Loucy (cell line): ENCODE measurements at regions not wholly inside any gene's neighbourhood (a gene's known extent, or its start where the extent isn't known, plus 50 kb on each side); places are given as distances from the start of the nearest gene placed in this dataset.

Experiments
- H2AFZ ChIP-seq: fragments of 200-600 bp; sonication (generic); 2 replicates; pipeline ENCODE4 v1.6.0; 2016; ENCODE audit warnings: antibody characterized with exemption, mild to moderate bottlenecking, low read length, moderate library complexity
- H3F3A ChIP-seq: fragments of 200-600 bp; 2 replicates; pipeline ENCODE4 v1.6.0; 2016; ENCODE audit warnings: antibody characterized with exemption, low read depth, mild to moderate bottlenecking
- H3K27me3 ChIP-seq: fragments of 200-600 bp; sonication (generic); 2 replicates; pipeline ENCODE4 v1.6.1; 2014; ENCODE audit warnings: low read length, mild to moderate bottlenecking; ENCODE audit not compliant: insufficient read depth, poor library complexity, severe bottlenecking
- H3K36me3 ChIP-seq: fragments of 200-600 bp; sonication (generic); 2 replicates; pipeline ENCODE4 v1.6.1; 2016; ENCODE audit warnings: low read length; ENCODE audit not compliant: insufficient read depth
- H3K4me1 ChIP-seq: fragments of 200-600 bp; sonication (generic); 2 replicates; pipeline ENCODE4 v1.5.1; 2014; ENCODE audit warnings: low read length, mild to moderate bottlenecking; ENCODE audit not compliant: insufficient read depth, poor library complexity, severe bottlenecking
- H3K4me2 ChIP-seq: fragments of 200-600 bp; sonication (generic); 2 replicates; pipeline ENCODE4 v1.6.0; 2014; ENCODE audit warnings: antibody characterized with exemption, low read length, low read depth, mild to moderate bottlenecking; ENCODE audit not compliant: poor library complexity, severe bottlenecking
- H3K4me3 ChIP-seq: fragments of 200-600 bp; sonication (generic); 2 replicates; pipeline ENCODE4 v1.5.1; 2014; ENCODE audit warnings: low read length, mild to moderate bottlenecking, mixed read lengths; ENCODE audit not compliant: poor library complexity, severe bottlenecking
- H3K79me2 ChIP-seq: fragments of 200-600 bp; sonication (generic); 2 replicates; pipeline ENCODE4 v1.6.1; 2014; ENCODE audit warnings: low read length; ENCODE audit not compliant: insufficient read depth
- H3K9ac ChIP-seq: fragments of 200-600 bp; sonication (generic); 2 replicates; pipeline ENCODE4 v1.6.0; 2014; ENCODE audit warnings: mild to moderate bottlenecking, low read depth, low read length, moderate library complexity; ENCODE audit not compliant: poor library complexity, severe bottlenecking
- H3K9me2 ChIP-seq: fragments of 200-600 bp; sonication (generic); replicated peaks from 2 replicates; pipeline ENCODE4 v1.6.1; 2016; ENCODE audit warnings: low read depth, low read length, mixed read lengths
- H3K9me3 ChIP-seq: fragments of 200-600 bp; sonication (generic); 2 replicates; pipeline ENCODE4 v1.6.1; 2014; ENCODE audit warnings: mild to moderate bottlenecking, antibody characterized with exemption, low read length, low read depth; ENCODE audit not compliant: insufficient read depth
- H4K20me1 ChIP-seq: fragments of 200-600 bp; sonication (generic); 2 replicates; pipeline ENCODE4 v1.6.0; 2014; ENCODE audit warnings: antibody characterized with exemption, low read length, mild to moderate bottlenecking; ENCODE audit not compliant: insufficient read depth, poor library complexity, severe bottlenecking
- EZH2phosphoT487 ChIP-seq: fragments of 200-600 bp; IDR thresholded peaks from 2 replicates; pipeline ENCODE4 v1.6.1; 2018; ENCODE audit warnings: antibody characterized with exemption, mild to moderate bottlenecking, moderate library complexity, borderline replicate concordance
- TF ChIP-seq, protein P1 (sequence below): fragments of 200-600 bp; sonication (generic); conservative IDR thresholded peaks from 2 replicates; pipeline ENCODE4 v1.5.1; 2014; ENCODE audit warnings: mild to moderate bottlenecking, antibody characterized with exemption, low read length

GRCh38 chr12:46531804-46532203 is 159.2 kb upstream of the SLC38A2 start:
- H3K9me2 ChIP-seq, result no peaks in the 10 kb centered on the region
- no peak overlapping the region for H2AFZ ChIP-seq
- H3K27me3 ChIP-seq, result no peaks in the 10 kb centered on the region
- H3K9me3 ChIP-seq, result peaks cover 14% of the 10 kb centered on the region; the same call in 1 of the 2 replicates
- TF ChIP-seq, protein P1, sequence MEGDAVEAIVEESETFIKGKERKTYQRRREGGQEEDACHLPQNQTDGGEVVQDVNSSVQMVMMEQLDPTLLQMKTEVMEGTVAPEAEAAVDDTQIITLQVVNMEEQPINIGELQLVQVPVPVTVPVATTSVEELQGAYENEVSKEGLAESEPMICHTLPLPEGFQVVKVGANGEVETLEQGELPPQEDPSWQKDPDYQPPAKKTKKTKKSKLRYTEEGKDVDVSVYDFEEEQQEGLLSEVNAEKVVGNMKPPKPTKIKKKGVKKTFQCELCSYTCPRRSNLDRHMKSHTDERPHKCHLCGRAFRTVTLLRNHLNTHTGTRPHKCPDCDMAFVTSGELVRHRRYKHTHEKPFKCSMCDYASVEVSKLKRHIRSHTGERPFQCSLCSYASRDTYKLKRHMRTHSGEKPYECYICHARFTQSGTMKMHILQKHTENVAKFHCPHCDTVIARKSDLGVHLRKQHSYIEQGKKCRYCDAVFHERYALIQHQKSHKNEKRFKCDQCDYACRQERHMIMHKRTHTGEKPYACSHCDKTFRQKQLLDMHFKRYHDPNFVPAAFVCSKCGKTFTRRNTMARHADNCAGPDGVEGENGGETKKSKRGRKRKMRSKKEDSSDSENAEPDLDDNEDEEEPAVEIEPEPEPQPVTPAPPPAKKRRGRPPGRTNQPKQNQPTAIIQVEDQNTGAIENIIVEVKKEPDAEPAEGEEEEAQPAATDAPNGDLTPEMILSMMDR, result no peak
- no peak for TF ChIP-seq EZH2phosphoT487
- H3K36me3 ChIP-seq, result no peaks in the 10 kb centered on the region
- no peak overlapping the region for H3K4me2 ChIP-seq
- no peaks in the 10 kb centered on the region for H3K79me2 ChIP-seq
- no peaks in the 10 kb centered on the region for H4K20me1 ChIP-seq
- H3K9ac ChIP-seq, result no peak overlapping the region
- H3K4me3 ChIP-seq, result no peak overlapping the region
- H3F3A ChIP-seq, result no peaks in the 10 kb centered on the region
- peaks cover 19% of the 10 kb centered on the region for H3K4me1 ChIP-seq

- Histone ChIP-seq H4K20me1 (no peaks in the 10 kb centered on the region), H3K4me2 (no peak overlapping the region), H3F3A (no peaks in the 10 kb centered on the region), H3K9ac (no peak overlapping the region), H3K9me2 (no peaks in the 10 kb centered on the region), H3K4me1 (peaks cover 15% of the 10 kb centered on the region), H3K79me2 (no peaks in the 10 kb centered on the region), H3K9me3 (peaks cover 14% of the 10 kb centered on the region; the same call in 1 of the 2 replicates), H3K4me3 (no peak overlapping the region), H2AFZ (no peak overlapping the region), H3K36me3 (no peaks in the 10 kb centered on the region), H3K27me3 (no peaks in the 10 kb centered on the region)
- no peak for TF ChIP-seq EZH2phosphoT487
- TF ChIP-seq, protein P1, result no peak
Observed at GRCh38 chr12:46531059-46531785, 158.6 kb upstream of the SLC38A2 start.

GRCh38 chr12:46530373-46531056 is 157.9 kb upstream of the SLC38A2 start:
- TF ChIP-seq, protein P1, result no peak
- TF ChIP-seq EZH2phosphoT487, result no peak

More at GRCh38 chr12:46530373-46531056, 157.9 kb upstream of the SLC38A2 start:
- H3K36me3 ChIP-seq, result no peaks in the 10 kb centered on the region
- H3K9me3 ChIP-seq, result peaks cover 14% of the 10 kb centered on the region; the same call in 1 of the 2 replicates
- no peaks in the 10 kb centered on the region for H3F3A ChIP-seq
- no peaks in the 10 kb centered on the region for H3K79me2 ChIP-seq
- no peak overlapping the region for H3K9ac ChIP-seq
- H3K4me1 ChIP-seq, result peaks cover 8% of the 10 kb centered on the region
- H3K4me2 ChIP-seq, result no peak overlapping the region
- no peaks in the 10 kb centered on the region for H3K9me2 ChIP-seq
- H2AFZ ChIP-seq, result no peak overlapping the region
- no peaks in the 10 kb centered on the region for H4K20me1 ChIP-seq
- no peaks in the 10 kb centered on the region for H3K27me3 ChIP-seq
- no peak overlapping the region for H3K4me3 ChIP-seq
